ENCODE measurements at regions not wholly inside any gene's neighbourhood (a gene's known extent, or its start where the extent isn't known, plus 50 kb on each side); places are given as distances from the start of the nearest gene placed in this dataset.
"Not testable (repeated sequence)": the region's sequence is repeated elsewhere in the genome, so short reads cannot be mapped to it uniquely, and the experiment has no call there.

GRCh38 chr16:88200896-88201185 is 181.9 kb upstream of the ZNF469 start:
- DNase-seq (ENCODE audit: low read depth), result no peak

GRCh38 chr16:88201611-88202010 is 181.1 kb upstream of the ZNF469 start:
- not testable (repeated sequence) for DNase-seq (ENCODE audit: low read depth)

- DNase-seq (ENCODE audit: low read depth), result no peak
These were observed 180.5 kb upstream of the ZNF469 start for GRCh38 chr16:88202207-88202745.

GRCh38 chr16:88202856-88203681 is 179.7 kb upstream of the ZNF469 start:
- DNase-seq (ENCODE audit: low read depth), result not testable (repeated sequence)

GRCh38 chr16:88204131-88205110 is 178.3 kb upstream of the ZNF469 start:
- not testable (repeated sequence) for DNase-seq (ENCODE audit: low read depth)

- not testable (repeated sequence) for DNase-seq (ENCODE audit: low read depth)
These were observed 177.3 kb upstream of the ZNF469 start for GRCh38 chr16:88205482-88205881.

GRCh38 chr16:88206006-88206405 is 176.8 kb upstream of the ZNF469 start:
- not testable (repeated sequence) for DNase-seq (ENCODE audit: low read depth)

GRCh38 chr16:88206516-88206915 is 176.2 kb upstream of the ZNF469 start:
- DNase-seq (ENCODE audit: low read depth), result not testable (repeated sequence)

GRCh38 chr16:88208112-88208511 is 174.6 kb upstream of the ZNF469 start:
- DNase-seq (ENCODE audit: low read depth), result no peak

- not testable (repeated sequence) for DNase-seq (ENCODE audit: low read depth)
These were observed 174.0 kb upstream of the ZNF469 start for GRCh38 chr16:88208776-88209175.

GRCh38 chr16:88209579-88209978 is 173.2 kb upstream of the ZNF469 start:
- not testable (repeated sequence) for DNase-seq (ENCODE audit: low read depth)

GRCh38 chr16:88213937-88214336 is 168.8 kb upstream of the ZNF469 start:
- not testable (repeated sequence) for DNase-seq (ENCODE audit: low read depth)

GRCh38 chr16:88221001-88221761 is 161.6 kb upstream of the ZNF469 start:
- not testable (repeated sequence) for DNase-seq (ENCODE audit: low read depth)

- DNase-seq (ENCODE audit: low read depth), result not testable (repeated sequence)
These were observed 159.1 kb upstream of the ZNF469 start for GRCh38 chr16:88223696-88224095.

GRCh38 chr16:88224131-88224898 is 158.4 kb upstream of the ZNF469 start:
- DNase-seq (ENCODE audit: low read depth), result not testable (repeated sequence)

GRCh38 chr16:88225640-88226230 is 157.0 kb upstream of the ZNF469 start:
- not testable (repeated sequence) for DNase-seq (ENCODE audit: low read depth)

- DNase-seq (ENCODE audit: low read depth), result not testable (repeated sequence)
These were observed 156.5 kb upstream of the ZNF469 start for GRCh38 chr16:88226302-88226701.

- not testable (repeated sequence) for DNase-seq (ENCODE audit: low read depth)
These were observed 155.6 kb upstream of the ZNF469 start for GRCh38 chr16:88227026-88227721.

GRCh38 chr16:88227722-88228482 is 154.9 kb upstream of the ZNF469 start:
- DNase-seq (ENCODE audit: low read depth), result not testable (repeated sequence)

Data from activated T-cell treated with anti-CD3 and anti-CD28 coated beads for 24 hours (primary cell).